Esophagus squamous epithelium (tissue), 5 donors: ENCODE measurements at regions not wholly inside any gene's neighbourhood (a gene's known extent, or its start where the extent isn't known, plus 50 kb on each side); places are given as distances from the start of the nearest gene placed in this dataset.

Experiments
- DNase-seq: peaks from one replicate; lab custom pipeline; 2025; lab: John Stamatoyannopoulos, UW
- H3K27ac ChIP-seq, 4 donors: fragments of 200-600 bp; sonication (generic); one replicate each; pipeline ENCODE4 v1.5.1; 2016 to 2019; ENCODE audit warnings: mild to moderate bottlenecking in 1 of 4
- H3K27me3 ChIP-seq, 4 donors: fragments of 200-600 bp; sonication (generic); 1 replicate in 3 of 4; 2 replicates in 1 of 4; pipeline versions ENCODE4 v1.5.1 to v1.6.0; 2017 to 2021; ENCODE audit warnings: antibody characterized with exemption in 1 of 4
- H3K36me3 ChIP-seq, 3 donors: fragments of 200-600 bp; sonication (generic); one replicate each; pipeline ENCODE4 v1.5.1; 2016 to 2019
- H3K4me1 ChIP-seq, 3 donors: fragments of 200-600 bp; sonication (generic); one replicate each; pipeline ENCODE4 v1.5.1; 2017 to 2019
- H3K4me3 ChIP-seq, 4 donors: fragments of 200-600 bp; sonication (generic); 1 replicate in 3 of 4; 2 replicates in 1 of 4; pipeline ENCODE4 v1.5.1; 2016 to 2019; ENCODE audit warnings: mild to moderate bottlenecking in 2 of 4, moderate library complexity in 1 of 4
- H3K9me3 ChIP-seq, 3 donors: fragments of 200-600 bp; sonication (generic); one replicate each; pipeline ENCODE4 v1.5.1; 2016 to 2019
- POLR2A ChIP-seq, 4 donors: fragments of 450-650 bp; IDR thresholded peaks; one replicate each; pipeline ENCODE4 v1.6.1; 2017; ENCODE audit warnings: antibody characterized with exemption in 4 of 4, mild to moderate bottlenecking in 4 of 4, moderate library complexity in 3 of 4
- WGBS, 2 donors: methylation state at CpG; one replicate each; pipeline ENCODE4 v1.1.5; 2018; 5-methylcytosine and 5-hydroxymethylcytosine counted together
- intact Hi-C: fragments of 100-400 bp; cut with DNase I; formaldehyde crosslinking; loops from one replicate; pipeline ENCODE4 v1.15.0; 2022
- TF ChIP-seq, protein P1 (sequence below), 6 experiments: fragments of 450-650 bp in 4 of 6; fragments of 200-600 bp in 2 of 6; sonication (generic) in 2 of 6; IDR thresholded peaks; one replicate each; pipeline ENCODE4 v1.5.1; 2016 to 2019; ENCODE audit warnings: antibody characterized with exemption in 6 of 6, mild to moderate bottlenecking in 4 of 6, moderate library complexity in 4 of 6
- donor health status: DM: yes; HTN: yes; CAD: no.

DNA sequence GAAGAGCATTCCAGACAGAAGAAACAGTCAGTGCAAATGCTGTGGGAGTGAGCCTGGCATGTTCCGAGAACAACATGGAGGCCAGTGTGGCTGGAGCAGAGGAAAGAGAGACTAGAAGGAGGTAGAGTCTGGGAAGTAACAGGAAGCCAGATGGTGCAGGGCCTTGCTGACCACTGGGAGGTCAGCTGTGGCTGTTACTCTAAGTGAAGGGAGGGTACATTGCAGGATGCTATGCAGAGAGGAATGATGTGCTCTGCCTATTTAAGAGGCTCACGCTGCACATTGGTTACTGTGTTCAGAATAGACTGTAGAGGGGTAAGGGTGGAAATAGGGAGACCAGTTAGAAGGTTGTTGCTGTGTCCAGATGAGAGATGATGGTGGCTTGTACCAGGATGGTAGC, 88.6 kb upstream of the CACNA1E start:
- H3K27me3 ChIP-seq = peaks cover 0 to 39% (median 0%) of the 10 kb centered on the region in 4 donors
- WGBS, 2 donors = 77 to 82% methylated on average over 2 of the region's 2 CpGs
- TF ChIP-seq, protein P1, sequence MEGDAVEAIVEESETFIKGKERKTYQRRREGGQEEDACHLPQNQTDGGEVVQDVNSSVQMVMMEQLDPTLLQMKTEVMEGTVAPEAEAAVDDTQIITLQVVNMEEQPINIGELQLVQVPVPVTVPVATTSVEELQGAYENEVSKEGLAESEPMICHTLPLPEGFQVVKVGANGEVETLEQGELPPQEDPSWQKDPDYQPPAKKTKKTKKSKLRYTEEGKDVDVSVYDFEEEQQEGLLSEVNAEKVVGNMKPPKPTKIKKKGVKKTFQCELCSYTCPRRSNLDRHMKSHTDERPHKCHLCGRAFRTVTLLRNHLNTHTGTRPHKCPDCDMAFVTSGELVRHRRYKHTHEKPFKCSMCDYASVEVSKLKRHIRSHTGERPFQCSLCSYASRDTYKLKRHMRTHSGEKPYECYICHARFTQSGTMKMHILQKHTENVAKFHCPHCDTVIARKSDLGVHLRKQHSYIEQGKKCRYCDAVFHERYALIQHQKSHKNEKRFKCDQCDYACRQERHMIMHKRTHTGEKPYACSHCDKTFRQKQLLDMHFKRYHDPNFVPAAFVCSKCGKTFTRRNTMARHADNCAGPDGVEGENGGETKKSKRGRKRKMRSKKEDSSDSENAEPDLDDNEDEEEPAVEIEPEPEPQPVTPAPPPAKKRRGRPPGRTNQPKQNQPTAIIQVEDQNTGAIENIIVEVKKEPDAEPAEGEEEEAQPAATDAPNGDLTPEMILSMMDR (IDR thresholded peaks at IDR 0.05) = no peak
- no peak for TF ChIP-seq POLR2A (IDR thresholded peaks at IDR 0.05)
- H3K27ac ChIP-seq = no peak overlapping the region
- H3K36me3 ChIP-seq = no peaks in the 10 kb centered on the region
- no peak overlapping the region for H3K4me3 ChIP-seq
- intact Hi-C loops = no loop called here
- no peaks in the 10 kb centered on the region for H3K4me1 ChIP-seq
- DNase-seq = no peak
- H3K9me3 ChIP-seq = no peaks in the 10 kb centered on the region

DNA sequence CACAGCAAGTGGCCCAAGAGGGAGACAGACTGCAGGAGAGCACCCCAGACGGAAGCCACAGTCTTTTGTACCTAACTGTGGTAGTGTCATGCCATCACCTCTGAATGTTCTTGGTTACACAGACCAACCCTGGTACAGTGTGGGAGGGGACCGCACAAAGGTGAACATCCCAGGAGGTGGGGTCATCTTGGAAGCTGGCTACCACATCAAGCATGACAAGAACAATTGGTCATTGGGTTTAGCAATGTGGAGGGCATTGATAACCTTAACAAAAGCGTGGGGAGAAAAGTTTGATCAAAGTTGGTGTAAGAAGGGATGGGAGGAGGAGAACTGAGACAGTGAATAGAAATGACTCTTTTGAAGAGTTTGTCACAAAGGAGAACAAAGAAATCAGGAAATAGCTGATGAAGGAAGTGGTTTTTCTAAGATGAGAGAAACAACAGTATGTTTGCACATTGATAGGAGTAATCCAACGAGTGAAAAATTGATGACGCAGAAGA, 87.1 kb upstream of the CACNA1E start:
- Histone ChIP-seq H3K4me3 (no peak overlapping the region), H3K36me3 (no peaks in the 10 kb centered on the region), H3K27ac (no peak overlapping the region), H3K4me1 (no peaks in the 10 kb centered on the region), H3K9me3 (no peaks in the 10 kb centered on the region), H3K27me3 (peaks cover 0 to 36% (median 0%) of the 10 kb centered on the region in 4 donors)
- intact Hi-C loops = no loop called here
- 55 to 56% methylated on average over 5 of the region's 5 CpGs for WGBS, 2 donors
- TF ChIP-seq POLR2A (IDR thresholded peaks at IDR 0.05) = no peak
- TF ChIP-seq, protein P1 (IDR thresholded peaks at IDR 0.05) = no peak
- DNase-seq = no peak

DNA sequence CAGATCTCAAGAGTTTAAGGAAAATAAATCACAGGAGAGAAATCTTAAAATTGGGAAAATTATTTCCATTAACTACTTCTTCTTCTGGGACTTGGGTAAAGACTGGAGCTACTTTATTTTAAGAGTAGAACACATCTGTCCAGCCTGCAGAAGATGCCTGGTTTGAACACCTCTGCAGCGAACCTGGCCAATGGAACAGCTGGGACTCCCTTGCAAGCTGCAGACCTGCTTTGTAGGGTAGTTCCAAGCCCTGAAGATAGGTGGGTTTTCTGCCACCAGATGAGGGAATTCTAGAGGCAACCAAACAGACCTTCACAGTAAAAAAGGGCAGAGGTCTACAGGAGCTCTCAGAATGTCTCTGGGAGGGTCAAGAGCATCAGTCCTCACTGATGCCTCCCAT, 86.5 kb upstream of the CACNA1E start:
- Histone ChIP-seq H3K36me3 (no peaks in the 10 kb centered on the region), H3K27me3 (peaks cover 0 to 33% (median 0%) of the 10 kb centered on the region in 4 donors), H3K9me3 (no peaks in the 10 kb centered on the region), H3K4me3 (no peak overlapping the region), H3K27ac (no peak overlapping the region), H3K4me1 (no peaks in the 10 kb centered on the region)
- DNase-seq = no peak
- intact Hi-C loops = no loop called here
- WGBS, 2 donors = 90 to 91% methylated on average over 1 of the region's 1 CpG
- no peak for TF ChIP-seq POLR2A (IDR thresholded peaks at IDR 0.05)
- TF ChIP-seq, protein P1 (IDR thresholded peaks at IDR 0.05) = no peak

DNA sequence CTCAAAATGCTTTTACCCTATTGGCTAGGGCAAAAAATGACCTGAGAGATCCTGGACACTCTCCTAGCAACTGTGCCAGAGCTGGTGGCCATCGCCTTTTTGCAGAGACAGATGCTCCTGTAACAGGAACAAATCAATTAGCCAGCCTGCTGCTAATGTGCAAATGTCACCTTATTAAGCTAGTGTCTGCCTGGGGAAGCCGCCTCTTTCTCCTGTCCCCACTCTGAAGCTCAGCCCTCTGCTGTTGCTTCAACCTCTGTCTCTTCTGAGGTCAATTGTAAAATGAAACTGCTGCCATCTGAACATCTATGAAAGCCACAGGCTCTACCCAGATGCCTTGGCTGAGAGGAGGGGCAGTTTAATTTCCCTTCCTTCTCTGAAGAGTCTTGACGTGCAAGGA, 85.5 kb upstream of the CACNA1E start:
- Histone ChIP-seq H3K27me3 (peaks cover 0 to 33% (median 0%) of the 10 kb centered on the region in 4 donors), H3K27ac (no peak overlapping the region), H3K9me3 (no peaks in the 10 kb centered on the region), H3K36me3 (no peaks in the 10 kb centered on the region), H3K4me1 (no peaks in the 10 kb centered on the region), H3K4me3 (no peak overlapping the region)
- intact Hi-C loops = no loop called here
- TF ChIP-seq POLR2A (IDR thresholded peaks at IDR 0.05) = no peak
- TF ChIP-seq, protein P1 (IDR thresholded peaks at IDR 0.05) = no peak
- 50 to 55% methylated on average over 3 of the region's 3 CpGs for WGBS, 2 donors
- no peak for DNase-seq

DNA sequence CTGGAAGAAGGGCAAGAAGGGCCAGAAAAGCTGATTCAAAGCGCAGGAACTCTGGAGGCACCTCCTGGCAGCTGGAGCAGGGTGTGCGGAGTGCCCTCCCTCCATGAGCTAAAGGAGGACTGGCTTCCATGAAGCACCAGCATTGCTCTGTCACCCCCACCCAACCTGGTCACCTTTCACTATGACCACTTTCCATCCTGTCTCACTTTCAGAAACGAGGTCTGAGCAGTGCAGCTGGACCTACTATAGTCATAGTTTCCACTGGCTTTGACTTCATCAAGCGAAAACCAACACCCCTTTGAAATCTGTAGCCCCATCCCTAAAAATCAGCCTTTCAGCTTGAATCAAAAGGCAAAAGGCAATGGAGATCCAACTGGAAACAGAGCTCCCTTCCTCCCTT, 84.8 kb upstream of the CACNA1E start:
- TF ChIP-seq, protein P1 (IDR thresholded peaks at IDR 0.05) = no peak
- TF ChIP-seq POLR2A (IDR thresholded peaks at IDR 0.05) = no peak
- H3K27ac ChIP-seq = no peak overlapping the region
- H3K4me3 ChIP-seq = no peak overlapping the region
- H3K27me3 ChIP-seq = peaks cover 0 to 30% (median 0%) of the 10 kb centered on the region in 4 donors
- H3K9me3 ChIP-seq = no peaks in the 10 kb centered on the region
- WGBS, 2 donors = 70 to 79% methylated on average over 4 of the region's 4 CpGs
- H3K4me1 ChIP-seq = no peaks in the 10 kb centered on the region
- intact Hi-C loops = no loop called here
- no peaks in the 10 kb centered on the region for H3K36me3 ChIP-seq
- no peak for DNase-seq
